HG03342 (cell line): ENCODE measurements at regions not wholly inside any gene's neighbourhood (a gene's known extent, or its start where the extent isn't known, plus 50 kb on each side); places are given as distances from the start of the nearest gene placed in this dataset.

Experiments
- ATAC-seq: cut with Tn5 transposase; IDR thresholded peaks from one replicate; pipeline ENCODE4 v1.9.1; 2021; ENCODE audit warnings: mild to moderate bottlenecking, moderate library complexity; ENCODE audit not compliant: unreplicated experiment

- ATAC-seq, result no peak
These were observed 437.7 kb upstream of the KLF4 start for GRCh38 chr9:107927276-107927675.

DNA sequence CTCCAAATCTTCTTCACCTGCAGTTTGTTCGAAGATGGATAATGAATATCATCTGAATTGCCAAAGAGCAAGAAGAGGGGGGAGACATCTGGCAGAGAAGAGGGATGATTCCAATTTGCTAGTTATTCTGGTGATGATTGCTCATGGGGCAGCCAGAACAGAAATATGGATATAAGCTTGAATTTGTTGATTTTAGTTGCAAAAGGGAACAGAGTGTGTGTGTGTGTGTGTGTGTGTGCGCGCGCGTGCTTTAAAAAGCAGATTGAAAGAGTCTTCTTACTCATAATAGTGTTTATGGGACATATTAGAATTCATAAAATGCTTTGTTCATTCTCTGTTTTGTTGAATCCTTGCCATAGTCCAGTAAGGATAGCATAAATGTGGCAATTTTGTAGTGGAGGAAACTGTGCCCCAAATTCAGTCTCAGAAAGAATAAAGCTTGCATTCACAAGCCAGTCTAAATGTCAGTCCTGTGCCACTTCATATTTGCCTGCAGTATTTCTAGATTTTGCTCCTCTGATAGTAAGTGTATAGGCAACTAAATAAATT, 436.3 kb upstream of the KLF4 start:
- no peak for ATAC-seq

DNA sequence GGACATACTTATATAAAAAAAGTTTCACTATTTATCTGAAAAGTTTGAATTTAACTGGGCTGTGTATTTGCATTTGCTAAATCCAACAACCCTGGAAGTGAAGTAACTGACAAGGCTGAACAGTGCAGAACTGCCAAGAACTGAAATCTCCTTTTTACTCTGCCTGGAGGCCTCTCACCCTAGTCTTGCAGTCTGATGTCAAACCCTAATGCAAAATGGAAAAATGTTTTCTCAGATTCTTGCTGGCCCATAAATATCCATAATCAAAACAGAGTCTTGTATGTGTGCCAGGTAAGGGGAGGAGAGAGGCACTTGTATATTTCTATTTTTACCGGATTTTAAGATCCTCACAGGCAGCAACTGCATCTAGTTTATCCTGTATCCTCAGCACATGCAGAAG, 432.7 kb upstream of the KLF4 start:
- ATAC-seq, result no peak

GRCh38 chr9:107919263-107919662, 429.7 kb upstream of the KLF4 start:
- ATAC-seq, result no peak

- no peak for ATAC-seq
These were observed 429.2 kb upstream of the KLF4 start for GRCh38 chr9:107918749-107919148.

DNA sequence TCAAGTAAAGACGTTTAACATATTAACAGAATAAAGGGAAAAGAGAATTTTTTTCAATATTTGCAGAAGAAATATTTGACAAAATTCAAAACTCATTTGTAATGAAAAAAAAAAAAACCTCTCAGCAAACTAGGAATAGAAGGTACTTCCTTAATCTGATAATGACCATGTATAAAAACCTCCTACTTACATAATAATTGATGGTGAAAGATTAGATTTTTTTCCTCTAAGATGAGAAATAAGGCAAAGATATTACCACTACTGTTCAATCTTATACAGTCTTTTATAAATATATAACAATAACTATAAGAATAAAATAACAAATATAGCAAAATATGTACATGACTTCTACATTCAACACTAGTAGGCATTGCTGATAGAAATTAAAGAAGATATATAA, 424.6 kb upstream of the KLF4 start:
- ATAC-seq, result no peak

DNA sequence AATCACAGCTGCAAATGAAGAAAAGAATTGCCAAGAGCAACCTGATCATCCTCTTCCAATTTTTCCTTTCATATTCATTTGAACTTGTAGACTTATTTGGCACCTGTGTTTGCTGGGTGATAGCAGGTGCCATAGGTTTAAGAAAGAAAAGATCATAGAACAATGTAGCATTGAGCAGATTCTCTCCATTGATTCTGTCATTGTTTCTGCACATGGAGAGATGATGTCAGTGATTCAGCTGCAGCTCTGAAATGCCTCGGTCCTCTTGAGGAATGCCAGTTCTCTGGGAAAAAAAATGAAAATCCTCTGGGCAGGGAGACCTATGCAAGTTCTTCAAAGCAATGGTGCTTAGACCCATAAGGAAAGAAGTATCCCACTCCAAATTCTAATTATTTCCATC, 418.1 kb upstream of the KLF4 start:
- no peak for ATAC-seq

DNA sequence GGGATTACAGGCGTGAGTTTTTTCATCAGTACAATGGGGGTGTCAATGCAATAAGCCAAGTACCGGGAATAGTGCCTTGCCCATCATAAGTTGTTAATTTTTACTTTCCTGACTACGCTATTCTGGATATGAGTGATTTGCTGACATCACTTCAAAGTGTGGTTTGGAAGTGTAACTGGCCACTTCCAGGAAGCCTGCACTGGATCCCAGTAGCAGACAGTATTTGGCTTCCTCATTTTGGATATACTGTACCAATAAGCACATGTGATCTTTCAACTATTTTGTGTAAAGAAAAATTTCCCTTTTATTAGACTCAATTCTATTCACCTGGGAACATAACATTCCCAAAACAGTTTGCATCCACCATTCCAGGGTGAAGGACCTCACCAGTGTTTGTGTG, 417.7 kb upstream of the KLF4 start:
- ATAC-seq, result no peak

- no peak for ATAC-seq
These were observed 416.5 kb upstream of the KLF4 start for GRCh38 chr9:107906074-107906473.

- no peak for ATAC-seq
These were observed 415.9 kb upstream of the KLF4 start for GRCh38 chr9:107905308-107906020.

GRCh38 chr9:107899961-107900330, 410.4 kb upstream of the KLF4 start:
- no peak for ATAC-seq

GRCh38 chr9:107898761-107899160, 409.2 kb upstream of the KLF4 start:
- ATAC-seq, result no peak

- no peak for ATAC-seq
These were observed 407.0 kb upstream of the KLF4 start for GRCh38 chr9:107896544-107896943.

- no peak for ATAC-seq
These were observed 406.0 kb upstream of the KLF4 start for GRCh38 chr9:107895501-107896001.

DNA sequence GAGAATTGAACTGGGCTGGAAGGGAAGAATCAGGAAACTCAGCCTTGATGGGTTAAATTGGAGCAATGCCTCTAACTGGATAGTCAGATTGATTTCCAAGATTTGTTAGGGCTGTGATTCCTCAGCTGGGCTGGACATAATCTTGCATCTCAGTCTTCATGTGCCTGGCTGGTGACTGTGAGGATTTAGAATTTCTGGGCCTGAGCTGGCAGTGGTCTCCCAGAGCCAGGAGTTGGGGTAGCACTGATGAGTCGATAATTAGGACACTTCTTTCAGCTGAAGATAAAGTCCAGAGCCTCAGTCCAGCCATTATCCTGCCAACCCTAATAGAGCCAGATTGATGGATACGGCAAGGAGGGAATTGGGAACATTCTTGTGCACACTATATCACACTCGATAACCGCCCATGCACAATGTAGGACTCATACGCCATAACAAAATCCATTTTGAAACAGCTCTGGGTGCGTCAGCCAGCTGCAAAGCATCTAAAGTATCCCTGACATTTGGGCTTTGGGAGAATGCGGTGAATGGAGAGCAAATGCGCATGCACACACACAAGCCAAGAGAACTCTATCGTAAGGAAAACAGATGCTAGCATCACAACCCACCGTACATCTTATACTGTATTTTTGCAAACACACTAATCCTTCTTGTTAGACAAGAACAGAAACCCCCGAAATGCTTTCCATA, 405.1 kb upstream of the KLF4 start:
- no peak for ATAC-seq

DNA sequence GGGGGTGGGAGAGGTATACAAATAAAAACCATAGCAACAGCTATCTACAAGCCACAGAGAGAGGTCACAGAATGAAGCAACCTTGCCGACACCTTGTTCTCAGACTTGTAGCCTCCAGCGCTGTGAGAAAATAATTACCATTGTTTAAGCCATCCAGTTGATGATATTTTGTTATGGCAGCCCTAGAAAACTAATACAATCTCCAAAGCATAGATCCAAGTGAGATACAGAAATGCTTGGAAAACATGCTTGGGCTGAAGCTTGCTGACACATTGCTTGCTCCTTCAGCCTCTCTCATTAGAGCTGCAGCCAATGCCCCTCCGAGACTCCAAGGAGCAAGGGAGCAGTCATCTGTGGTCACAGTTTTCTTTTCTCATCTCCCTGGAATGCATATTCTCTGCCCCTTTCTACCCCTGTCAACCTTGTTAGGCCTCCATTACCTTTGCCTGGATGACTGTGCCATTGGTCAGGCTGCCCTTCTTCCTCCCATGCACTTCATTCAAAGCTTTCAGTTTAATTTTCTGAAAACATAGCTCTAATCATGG, 401.4 kb upstream of the KLF4 start:
- ATAC-seq, result no peak

- ATAC-seq, result no peak
These were observed 399.2 kb upstream of the KLF4 start for GRCh38 chr9:107888773-107889227.

DNA sequence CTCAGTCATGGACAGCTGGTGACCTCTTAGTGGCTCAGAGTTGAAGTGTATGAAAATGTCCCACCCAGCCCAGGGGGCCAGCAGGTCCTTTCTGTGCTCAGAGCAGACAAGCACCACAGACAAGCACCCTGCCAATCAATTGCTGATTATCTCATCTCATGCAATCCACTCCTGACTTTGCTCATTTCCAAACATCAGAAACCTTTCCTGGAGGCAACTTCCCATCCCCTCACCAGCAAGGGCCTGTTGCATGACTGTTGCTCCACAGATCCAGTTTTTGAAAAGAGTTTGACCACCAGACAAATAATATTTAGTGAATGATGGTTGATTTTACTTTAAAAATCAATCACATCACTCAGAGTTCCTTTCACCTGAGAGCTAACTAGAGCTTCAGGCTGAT, 397.3 kb upstream of the KLF4 start:
- ATAC-seq, result no peak

DNA sequence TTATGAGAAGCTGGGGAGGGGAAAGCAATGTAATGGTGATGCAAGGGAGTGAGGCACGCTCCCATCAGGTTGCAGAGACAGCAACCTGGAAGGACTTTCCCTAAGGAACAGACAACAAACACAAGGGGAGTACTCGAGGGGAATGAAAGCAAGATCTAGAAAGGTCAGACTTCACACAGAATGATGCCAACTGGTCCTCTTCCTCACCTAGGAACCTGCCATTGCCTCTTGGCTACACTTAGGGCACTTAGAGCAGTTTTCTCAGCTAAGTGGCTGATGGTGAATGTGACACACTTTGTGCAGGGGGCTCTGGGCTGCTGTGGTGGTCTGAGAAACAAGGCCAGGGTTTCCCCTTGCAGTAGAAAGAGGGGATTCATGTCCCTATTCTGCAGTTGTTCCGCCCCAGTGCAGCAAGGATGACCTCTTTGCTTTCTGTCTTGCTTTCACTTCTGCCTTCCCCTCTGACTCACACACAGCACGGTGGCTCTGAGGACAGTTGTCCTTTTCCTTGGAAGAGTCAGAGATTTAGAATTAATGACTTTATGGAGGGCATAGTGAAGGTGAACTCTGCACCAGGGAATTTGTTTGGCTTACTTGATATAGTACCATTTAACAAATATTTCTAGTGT, 394.0 kb upstream of the KLF4 start:
- ATAC-seq, result peak; percentile 96

DNA sequence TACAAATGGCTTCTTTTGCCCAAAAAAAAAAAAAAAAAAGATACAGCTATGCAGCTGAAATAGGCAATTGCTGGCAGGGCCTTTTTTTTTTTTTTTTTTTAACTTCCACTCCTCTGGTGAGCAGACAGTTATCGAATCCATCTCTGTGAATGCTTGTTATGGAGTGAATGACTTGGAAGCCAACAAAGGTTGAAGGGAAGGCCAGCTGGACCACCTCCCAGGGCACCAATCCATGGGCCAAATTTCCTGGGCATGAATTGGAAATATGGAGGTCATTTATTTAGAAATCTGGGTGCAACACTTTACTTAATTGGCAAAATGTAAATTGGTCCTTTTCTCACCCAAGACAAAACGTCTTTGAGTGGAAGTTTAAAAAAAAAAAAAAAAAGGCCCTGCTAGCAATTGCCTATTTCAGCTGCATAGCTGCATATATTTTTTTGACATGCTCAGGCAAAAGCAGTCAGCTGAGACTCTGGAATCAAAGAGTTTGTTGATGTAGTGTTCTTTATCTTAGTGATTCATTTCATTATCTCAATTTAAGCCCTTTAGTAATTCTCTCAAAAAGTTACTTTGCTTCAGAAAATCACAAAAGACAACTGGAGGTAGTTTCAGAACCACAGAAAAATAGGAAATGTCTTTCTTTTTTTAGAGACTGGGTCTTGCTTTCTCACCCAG, 392.2 kb upstream of the KLF4 start:
- no peak for ATAC-seq

- no peak for ATAC-seq
These were observed 388.9 kb upstream of the KLF4 start for GRCh38 chr9:107878462-107878861.
